ENCODE measurements at regions not wholly inside any gene's neighbourhood (a gene's known extent, or its start where the extent isn't known, plus 50 kb on each side); places are given as distances from the start of the nearest gene placed in this dataset.

GRCh38 chr2:238972146-238972445 is 124.2 kb downstream of the TWIST2 start:
- no peak for TF ChIP-seq CTCF (IDR thresholded peaks at IDR 0.05; ENCODE audit: low read depth, low read length)
- no peak for DNase-seq (ENCODE audit: low read depth, low spot score)
- H3K4me3 ChIP-seq (ENCODE audit: low read depth, low read length) = no peak overlapping the region
- in situ Hi-C loops (cut with HindIII; ENCODE audit: low sequenced_read_pairs) = no loop called here

DNA sequence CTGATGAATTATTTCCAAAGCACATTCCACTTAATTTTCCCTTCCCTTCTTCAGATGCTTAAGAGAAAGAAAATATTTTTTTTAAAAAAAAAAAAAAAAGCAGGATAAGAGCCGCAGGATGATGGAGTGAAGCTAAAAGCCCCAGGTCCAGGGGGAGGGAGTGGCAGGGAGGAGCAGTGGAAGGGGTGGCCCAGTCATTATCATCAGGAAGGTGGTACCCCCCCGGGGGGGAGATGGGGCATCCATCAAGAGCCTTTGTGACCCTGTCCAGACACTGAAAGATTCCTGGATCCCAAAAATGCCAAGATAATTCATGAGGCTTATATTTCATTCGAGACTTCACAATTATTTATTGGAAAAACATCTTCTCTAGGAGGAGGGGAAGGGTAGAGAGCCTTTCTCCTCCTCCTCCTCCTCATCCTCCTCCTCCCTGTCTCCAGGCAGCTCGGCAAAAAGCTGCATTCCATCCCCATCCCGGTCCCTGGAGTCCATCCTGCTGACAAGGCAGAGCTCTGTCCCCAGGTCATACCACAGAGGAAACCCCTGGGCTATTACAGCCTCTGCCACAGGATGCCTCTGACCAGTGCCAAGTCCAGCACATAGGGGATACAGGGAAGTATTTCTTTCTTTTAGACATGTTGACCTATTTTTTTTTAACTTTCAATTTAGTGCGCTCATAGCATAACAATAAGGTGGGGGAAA is 125.3 kb downstream of the TWIST2 start:
- in situ Hi-C loops (cut with HindIII; ENCODE audit: low sequenced_read_pairs) = no loop called here
- TF ChIP-seq CTCF (IDR thresholded peaks at IDR 0.05; ENCODE audit: low read depth, low read length) = no peak
- H3K4me3 ChIP-seq (ENCODE audit: low read depth, low read length) = no peak overlapping the region
- DNase-seq (ENCODE audit: low read depth, low spot score) = peak; percentile 43

DNA sequence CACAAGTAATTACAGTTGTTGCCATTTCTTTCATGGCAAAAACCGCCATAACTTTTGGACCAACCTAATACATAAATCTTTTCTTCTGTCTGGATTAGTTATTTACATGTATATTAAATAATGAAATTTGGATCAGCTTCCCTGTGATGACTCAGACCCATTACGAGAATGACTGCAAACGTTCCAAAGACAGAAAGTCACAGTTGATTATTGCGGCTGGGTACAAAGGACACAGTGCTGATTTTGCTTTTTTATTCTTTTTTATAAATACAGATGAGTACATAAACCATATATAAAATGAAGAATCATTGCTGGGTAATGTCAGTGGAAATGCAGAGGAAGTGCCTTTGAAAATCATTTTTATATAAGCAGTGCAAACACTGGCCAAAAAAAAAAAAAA is 126.2 kb downstream of the TWIST2 start:
- no peak for TF ChIP-seq CTCF (IDR thresholded peaks at IDR 0.05; ENCODE audit: low read depth, low read length)
- in situ Hi-C loops (cut with HindIII; ENCODE audit: low sequenced_read_pairs) = no loop called here
- DNase-seq (ENCODE audit: low read depth, low spot score) = peak; percentile 47
- H3K4me3 ChIP-seq (ENCODE audit: low read depth, low read length) = no peak overlapping the region

GRCh38 chr2:238974501-238975166 is 126.7 kb downstream of the TWIST2 start:
- no peak overlapping the region for H3K4me3 ChIP-seq (ENCODE audit: low read depth, low read length)
- TF ChIP-seq CTCF (IDR thresholded peaks at IDR 0.05; ENCODE audit: low read depth, low read length) = peak; percentile 56
- peak; percentile 78 for DNase-seq (ENCODE audit: low read depth, low spot score)
- in situ Hi-C loops (cut with HindIII; ENCODE audit: low sequenced_read_pairs) = no loop called here

DNA sequence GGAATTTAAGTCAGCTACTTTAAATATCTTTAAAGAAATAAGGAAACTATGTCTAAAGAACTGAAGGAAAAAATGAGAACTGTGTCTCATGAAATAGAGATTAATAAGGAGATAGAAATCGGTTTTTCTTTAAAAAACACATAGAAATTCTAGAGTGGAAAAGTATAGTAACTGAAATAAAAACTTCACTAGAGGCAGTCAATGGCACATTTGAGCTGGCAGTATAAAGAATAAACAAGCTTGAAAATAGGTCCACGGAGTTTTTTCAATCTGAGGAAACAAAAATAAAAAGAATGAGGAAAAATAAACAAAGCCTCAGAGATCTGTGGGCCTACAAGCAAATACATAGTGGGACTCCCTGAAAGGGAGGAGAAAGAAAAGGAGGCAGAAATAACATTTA is 127.5 kb downstream of the TWIST2 start:
- no peak overlapping the region for H3K4me3 ChIP-seq (ENCODE audit: low read depth, low read length)
- in situ Hi-C loops (cut with HindIII; ENCODE audit: low sequenced_read_pairs) = no loop called here
- no peak for DNase-seq (ENCODE audit: low read depth, low spot score)
- no peak for TF ChIP-seq CTCF (IDR thresholded peaks at IDR 0.05; ENCODE audit: low read depth, low read length)

GRCh38 chr2:238978497-238978896 is 130.6 kb downstream of the TWIST2 start:
- no peak for TF ChIP-seq CTCF (IDR thresholded peaks at IDR 0.05; ENCODE audit: low read depth, low read length)
- in situ Hi-C loops (cut with HindIII; ENCODE audit: low sequenced_read_pairs) = no loop called here
- H3K4me3 ChIP-seq (ENCODE audit: low read depth, low read length) = no peak overlapping the region
- no peak for DNase-seq (ENCODE audit: low read depth, low spot score)
